Astrocyte (in vitro differentiated cells and primary cell): ENCODE measurements at regions not wholly inside any gene's neighbourhood (a gene's known extent, or its start where the extent isn't known, plus 50 kb on each side); places are given as distances from the start of the nearest gene placed in this dataset.

Source experiments
- EZH2 ChIP-seq: IDR thresholded peaks from 2 replicates; pipeline ENCODE4 v1.6.1; 2012; ENCODE audit warnings: mild to moderate bottlenecking, low read length, inconsistent platforms; ENCODE audit not compliant: insufficient read depth
- TF ChIP-seq, protein P1 (sequence below): IDR thresholded peaks from 2 replicates; pipeline ENCODE4 v1.5.1; 2011; ENCODE audit warnings: low read depth, mild to moderate bottlenecking, inconsistent platforms, low read length, moderate library complexity; ENCODE audit not compliant: insufficient read depth

DNA sequence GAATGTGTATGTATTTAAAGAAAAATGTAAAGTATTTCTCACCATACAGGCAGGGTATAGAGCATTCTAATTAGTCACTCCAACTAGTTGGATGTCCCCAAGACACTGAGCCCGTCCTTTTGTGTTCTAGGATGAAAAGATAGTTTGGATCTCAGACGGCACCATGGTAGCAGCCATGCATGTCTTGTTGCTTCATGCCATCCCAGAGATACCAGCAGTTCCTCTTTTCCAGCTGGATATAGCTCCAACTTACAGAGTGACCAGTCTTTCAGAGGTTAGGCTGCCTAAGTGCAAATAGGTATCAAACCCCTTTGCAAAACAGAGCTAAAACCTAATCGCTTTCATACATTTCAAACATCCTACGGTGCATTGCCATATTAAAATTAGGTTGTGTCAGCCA is 275.3 kb downstream of the MTX2 start:
- TF ChIP-seq, protein P1, sequence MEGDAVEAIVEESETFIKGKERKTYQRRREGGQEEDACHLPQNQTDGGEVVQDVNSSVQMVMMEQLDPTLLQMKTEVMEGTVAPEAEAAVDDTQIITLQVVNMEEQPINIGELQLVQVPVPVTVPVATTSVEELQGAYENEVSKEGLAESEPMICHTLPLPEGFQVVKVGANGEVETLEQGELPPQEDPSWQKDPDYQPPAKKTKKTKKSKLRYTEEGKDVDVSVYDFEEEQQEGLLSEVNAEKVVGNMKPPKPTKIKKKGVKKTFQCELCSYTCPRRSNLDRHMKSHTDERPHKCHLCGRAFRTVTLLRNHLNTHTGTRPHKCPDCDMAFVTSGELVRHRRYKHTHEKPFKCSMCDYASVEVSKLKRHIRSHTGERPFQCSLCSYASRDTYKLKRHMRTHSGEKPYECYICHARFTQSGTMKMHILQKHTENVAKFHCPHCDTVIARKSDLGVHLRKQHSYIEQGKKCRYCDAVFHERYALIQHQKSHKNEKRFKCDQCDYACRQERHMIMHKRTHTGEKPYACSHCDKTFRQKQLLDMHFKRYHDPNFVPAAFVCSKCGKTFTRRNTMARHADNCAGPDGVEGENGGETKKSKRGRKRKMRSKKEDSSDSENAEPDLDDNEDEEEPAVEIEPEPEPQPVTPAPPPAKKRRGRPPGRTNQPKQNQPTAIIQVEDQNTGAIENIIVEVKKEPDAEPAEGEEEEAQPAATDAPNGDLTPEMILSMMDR: no peak
- TF ChIP-seq EZH2: no peak
